GM12878 (cell line): ENCODE measurements at regions not wholly inside any gene's neighbourhood (a gene's known extent, or its start where the extent isn't known, plus 50 kb on each side); places are given as distances from the start of the nearest gene placed in this dataset.

Source experiments
- ATAC-seq: fragments of 200-7000 bp; cut with Tn5 transposase; 3 replicates; pipeline ENCODE4 v1.9.1; 2020; ENCODE audit warnings: mild to moderate bottlenecking, moderate library complexity
- BruUV-seq: library from RNA; stranded (reverse); fragments of 400-500 nt; replicated peaks from 2 replicates; lab custom pipeline; 2021; lab: Mats Ljungman, UMichigan
- CTCF ChIA-PET: fragments of 300-600 bp; sonication (Branson Sonifier 250); formaldehyde crosslinking; extraction: SDS; loops from one replicate; lab custom pipeline; 2021; ENCODE audit warnings: inconsistent platforms; lab: Yijun Ruan, JAX
- POLR2A ChIA-PET: fragments of 350-600 bp; formaldehyde crosslinking; extraction: SDS; loops from one replicate; lab custom pipeline; 2021; ENCODE audit warnings: inconsistent platforms; lab: Charles Lee
- RAD21 ChIA-PET: fragments of 300-600 bp; sonication (Branson Sonifier 250); formaldehyde crosslinking; loops from one replicate; lab custom pipeline; 2023; ENCODE audit warnings: antibody characterized with exemption; ENCODE audit not compliant: unreplicated experiment; lab: Charles Lee
- SMC1A ChIA-PET: fragments of 300-600 bp; sonication (Branson Sonifier 250); formaldehyde crosslinking; loops from one replicate; lab custom pipeline; 2023; ENCODE audit not compliant: unreplicated experiment, uncharacterized antibody; lab: Charles Lee
- DNase-seq: peaks from one replicate; pipeline ENCODE4 v3.0.0-alpha.2; 2011; ENCODE audit warnings: low read depth, low spot score
- FAIRE-seq: peaks from 3 replicates; lab custom pipeline; 2011; peaks lifted over from hg19 to GRCh38; lab: Jason Lieb, UNC
- H2AFZ ChIP-seq: 2 replicates; pipeline ENCODE4 v1.6.0; 2011; ENCODE audit warnings: low read depth, low read length, control low read depth; ENCODE audit not compliant: control insufficient read depth
- H3K27ac ChIP-seq: 2 replicates; pipeline ENCODE4 v1.5.1; 2011; ENCODE audit warnings: control low read depth; ENCODE audit not compliant: control insufficient read depth, insufficient read depth
- H3K27me3 ChIP-seq, 2 experiments: replicated peaks in 1 of 2; 2 replicates each; pipeline versions ENCODE4 v1.6.0 to v1.6.1; 2011; ENCODE audit warnings: low read length in 1 of 2; ENCODE audit not compliant: control insufficient read depth in 2 of 2, insufficient read depth in 2 of 2
- H3K36me3 ChIP-seq, 2 experiments: 2 replicates each; pipeline ENCODE4 v1.5.1; 2011; ENCODE audit warnings: low read length in 1 of 2; ENCODE audit not compliant: control insufficient read depth in 2 of 2, insufficient read depth in 2 of 2
- H3K4me1 ChIP-seq: 2 replicates; pipeline ENCODE4 v1.6.1; 2011; ENCODE audit warnings: mild to moderate bottlenecking, low read length, moderate library complexity, mixed read lengths; ENCODE audit not compliant: control insufficient read depth, insufficient read depth
- H3K4me2 ChIP-seq: 2 replicates; pipeline ENCODE4 v1.6.0; 2011; ENCODE audit warnings: control low read depth; ENCODE audit not compliant: control insufficient read depth, insufficient read depth
- H3K4me3 ChIP-seq: fragments of 200-600 bp; sonication (generic); 2 replicates; pipeline ENCODE4 v1.5.1; 2016
- H3K79me2 ChIP-seq: 2 replicates; pipeline ENCODE4 v1.6.0; 2011; ENCODE audit warnings: low read length; ENCODE audit not compliant: control insufficient read depth, insufficient read depth
- H3K9ac ChIP-seq: 2 replicates; pipeline ENCODE4 v1.8.0; 2011; ENCODE audit warnings: low read length, control low read depth, mixed read lengths; ENCODE audit not compliant: control insufficient read depth, insufficient read depth
- H3K9me3 ChIP-seq: replicated peaks from 3 replicates; pipeline ENCODE4 v1.5.1; 2011; ENCODE audit warnings: mild to moderate bottlenecking, low read length; ENCODE audit not compliant: control insufficient read depth, insufficient read depth
- H4K20me1 ChIP-seq: 2 replicates; pipeline ENCODE4 v1.6.0; 2011; ENCODE audit not compliant: control insufficient read depth, insufficient read depth
- BRCA1 ChIP-seq: IDR thresholded peaks from 2 replicates; pipeline ENCODE4 v1.6.1; 2011; ENCODE audit warnings: low read depth, low read length, improper control_type of control experiment
- CEBPZ ChIP-seq: fragments of 150-350 bp; IDR thresholded peaks from 2 replicates; pipeline ENCODE4 v1.6.1; 2016; ENCODE audit warnings: low read depth, low read length
- FOXK2 ChIP-seq: fragments of 450-650 bp; IDR thresholded peaks from 2 replicates; pipeline ENCODE4 v1.6.1; 2017; ENCODE audit warnings: mild to moderate bottlenecking, moderate library complexity
- KLF5 ChIP-seq: fragments of 450-650 bp; IDR thresholded peaks from 2 replicates; pipeline ENCODE4 v1.6.1; 2014; ENCODE audit warnings: mild to moderate bottlenecking; ENCODE audit not compliant: partially characterized antibody
- LARP7 ChIP-seq: fragments of 450-650 bp; IDR thresholded peaks from 2 replicates; pipeline ENCODE4 v1.6.1; 2017; ENCODE audit warnings: mild to moderate bottlenecking
- MAX ChIP-seq: IDR thresholded peaks from 2 replicates; pipeline ENCODE4 v1.6.1; 2012; ENCODE audit warnings: low read depth, low read length, improper control_type of control experiment
- STAT1 ChIP-seq: fragments of 450-650 bp; conservative IDR thresholded peaks from 2 replicates; pipeline ENCODE4 v1.6.1; 2014; ENCODE audit warnings: antibody characterized with exemption, mild to moderate bottlenecking
- ZBED1 ChIP-seq: IDR thresholded peaks from 2 replicates; pipeline ENCODE4 v1.6.1; 2016; ENCODE audit warnings: borderline replicate concordance
- ZBTB33 ChIP-seq: fragments of 450-650 bp; IDR thresholded peaks from 2 replicates; pipeline ENCODE4 v1.6.1; 2017; ENCODE audit warnings: mild to moderate bottlenecking
- ZSCAN29 ChIP-seq: fragments of 450-650 bp; IDR thresholded peaks from 2 replicates; pipeline ENCODE4 v1.6.1; 2017; ENCODE audit warnings: mild to moderate bottlenecking, moderate library complexity
- WGBS: methylation state at CpG from one replicate; pipeline ENCODE4 v1.1.6; 2016; ENCODE audit warnings: low lambda C conversion rate; ENCODE audit not compliant: insufficient replicate concordance, insufficient coverage; ENCODE audit errors: missing lambda C conversion rate; 5-methylcytosine and 5-hydroxymethylcytosine counted together
- in situ Hi-C: fragments of 300-500 bp; cut with MboI; formaldehyde crosslinking; loops from 9 replicates; pipeline ENCODE4 v1.14.3; 2018; ENCODE audit warnings: mixed read lengths
- intact Hi-C: fragments of 100-400 bp; cut with micrococcal nuclease; formaldehyde crosslinking; loops from one replicate; pipeline ENCODE4 v1.14.2; 2022; ENCODE audit not compliant: unreplicated experiment

GRCh38 chr3:103991-104390, 92.6 kb upstream of the CHL1 start:
- POLR2A ChIA-PET, result no interaction called here
- H3K4me1 ChIP-seq, result no peaks in the 10 kb centered on the region
- TF ChIP-seq LARP7 (no peak), STAT1 (no peak), ZBTB33 (no peak), ZBED1 (no peak), ZSCAN29 (no peak), MAX (no peak), FOXK2 (no peak), BRCA1 (no peak), CEBPZ (no peak), KLF5 (no peak)
- TF ChIP-seq, all 136 proteins: peak for 0
- H4K20me1 ChIP-seq, result no peaks in the 10 kb centered on the region
- intact Hi-C loops (no loop called here), in situ Hi-C loops (no loop called here)
- ATAC-seq, result no peak
- no peak overlapping the region for H3K4me2 ChIP-seq
- no peak for DNase-seq
- BruUV-seq, result no TSS peak
- FAIRE-seq, result no peak
- no peaks in the 10 kb centered on the region for H3K27me3 ChIP-seq
- no peaks in the 10 kb centered on the region for H3K36me3 ChIP-seq
- H3K4me3 ChIP-seq, result no peak overlapping the region
- ChIA-PET SMC1A (interaction anchor here (1.0 to 2.4 kb wide), 2 partner anchors 250 kb away, joined by 3 to 9 read pairs; no protein-coding TSS in a partner anchor), CTCF (interaction anchor here (1.1 kb wide), 1 partner anchor 250 kb away, joined by 5 read pairs; no protein-coding TSS in a partner anchor), RAD21 (interaction anchor here (2.4 kb wide), 1 partner anchor 249 kb away, joined by 6 read pairs; no protein-coding TSS in a partner anchor)
- no peak overlapping the region for H3K9ac ChIP-seq
- 0% methylated on average over 2 of the region's 2 CpGs for WGBS
- H3K27ac ChIP-seq, result no peak overlapping the region
- no peaks in the 10 kb centered on the region for H3K9me3 ChIP-seq
- no peak overlapping the region for H2AFZ ChIP-seq
- no peaks in the 10 kb centered on the region for H3K79me2 ChIP-seq
